ENCODE measurements at regions not wholly inside any gene's neighbourhood (a gene's known extent, or its start where the extent isn't known, plus 50 kb on each side); places are given as distances from the start of the nearest gene placed in this dataset.
"Not testable (repeated sequence)": the region's sequence is repeated elsewhere in the genome, so short reads cannot be mapped to it uniquely, and the experiment has no call there.

DNA sequence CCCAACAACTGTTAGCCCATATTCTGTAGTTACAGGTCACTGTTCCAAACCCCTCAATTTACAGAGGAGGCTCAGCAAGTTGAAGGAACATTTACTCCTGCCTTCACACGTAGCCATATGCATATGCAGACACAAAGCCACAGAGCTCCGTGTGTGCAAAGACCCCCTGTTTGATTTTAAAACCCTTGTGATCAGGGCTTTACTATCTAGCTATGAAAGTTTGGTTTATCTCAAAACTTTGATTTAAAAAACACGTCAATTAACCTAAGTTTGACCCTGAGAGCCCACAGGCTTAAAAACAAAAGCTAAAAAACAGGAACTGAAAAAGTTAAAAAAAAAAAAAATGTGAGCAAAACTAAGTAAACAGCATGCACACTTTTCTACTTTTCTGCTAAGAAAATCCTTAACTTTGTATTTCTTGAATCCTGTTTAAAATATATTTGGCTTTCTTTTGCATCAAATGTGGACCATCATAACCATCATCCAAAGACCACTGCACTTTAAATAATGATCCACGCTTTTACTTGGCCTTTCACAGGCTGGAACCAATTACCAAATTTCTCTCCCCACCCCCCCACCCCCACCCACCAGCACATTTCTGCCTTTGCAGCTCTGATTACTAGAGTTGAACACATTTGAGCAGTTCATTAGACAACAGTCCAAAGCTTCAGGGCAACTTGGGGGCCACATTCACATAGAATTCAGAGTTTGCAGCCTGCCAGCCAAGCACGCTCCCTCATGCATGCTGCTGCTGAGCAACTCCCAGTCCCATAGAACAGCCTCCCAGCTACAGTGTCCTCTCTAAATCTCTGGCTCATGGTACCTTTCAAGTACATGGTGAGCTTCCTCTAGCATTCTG, 128.8 kb upstream of the MAP3K1 start:
- no peak for DNase-seq (ENCODE audit: low read depth, low spot score)

DNA sequence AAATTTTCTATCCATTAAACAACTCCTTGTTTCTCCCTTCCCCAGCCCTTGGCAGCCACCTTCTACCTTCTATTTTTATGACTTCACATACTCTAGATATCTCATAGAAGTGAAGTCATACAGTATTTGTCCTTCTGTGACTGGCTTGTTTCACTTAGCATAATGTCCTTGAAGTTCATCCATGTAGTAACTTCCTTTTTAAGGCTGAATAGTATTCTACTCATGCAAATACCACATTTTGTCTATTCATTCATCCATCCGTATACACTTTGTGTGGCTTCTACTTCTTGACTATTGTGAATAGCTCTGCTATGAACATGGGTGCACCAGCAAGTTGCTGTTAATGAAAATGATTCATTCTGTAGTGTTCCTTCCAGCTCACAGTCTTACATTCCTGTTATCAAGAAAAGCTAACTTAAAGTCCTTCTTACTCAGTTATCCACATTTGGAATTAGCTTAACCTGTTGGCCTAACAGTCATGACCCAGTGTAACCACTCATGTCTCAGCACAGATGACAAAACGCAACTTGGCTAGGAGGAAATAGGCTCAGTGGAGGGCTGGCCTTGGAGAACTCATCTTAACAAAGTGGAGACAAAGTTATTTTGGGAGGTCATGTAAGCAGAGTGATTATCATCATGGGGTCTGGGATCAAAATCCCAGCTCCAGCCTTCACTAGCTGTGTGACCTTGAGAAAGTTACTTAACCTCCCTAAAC, 129.7 kb upstream of the MAP3K1 start:
- DNase-seq (ENCODE audit: low read depth, low spot score) = no peak

DNA sequence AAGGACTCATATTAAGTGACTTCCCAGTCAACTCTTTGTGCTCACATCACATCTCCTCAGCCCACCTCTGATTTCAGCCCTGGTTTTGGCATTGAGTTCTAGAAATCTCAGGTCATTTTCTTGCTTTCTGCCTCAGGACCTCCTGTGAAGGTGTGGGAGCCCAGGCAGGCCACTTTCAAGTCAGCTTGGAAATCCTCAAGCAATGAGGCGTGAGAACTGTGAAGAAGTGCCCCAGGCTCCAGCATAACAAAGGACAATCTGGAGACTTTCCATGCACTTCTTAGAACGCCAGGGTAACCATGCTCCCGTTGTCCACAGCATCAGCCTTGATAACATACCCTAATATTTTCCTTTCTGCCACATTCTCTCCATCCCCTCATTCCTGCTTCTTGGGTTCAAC, 131.2 kb upstream of the MAP3K1 start:
- DNase-seq (ENCODE audit: low read depth, low spot score) = no peak

DNA sequence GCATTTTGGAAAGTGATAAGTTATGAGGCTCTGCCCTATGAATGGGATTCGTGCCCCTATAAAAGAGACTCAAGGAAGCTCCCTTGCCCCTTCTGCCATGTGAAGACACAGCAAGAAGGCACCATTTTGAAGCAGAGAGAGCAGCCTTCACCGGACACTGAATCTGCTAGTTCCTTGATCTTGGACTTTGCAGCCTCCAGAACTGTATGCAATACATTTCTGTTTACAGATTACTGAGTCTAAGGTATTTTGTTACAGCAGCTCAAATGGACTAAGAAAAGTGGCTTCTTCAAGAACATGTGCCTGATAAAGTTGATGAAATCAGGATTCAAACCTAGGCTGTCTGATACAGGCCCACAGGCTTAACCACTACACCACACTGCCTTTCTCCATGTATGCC, 131.6 kb upstream of the MAP3K1 start:
- DNase-seq (ENCODE audit: low read depth, low spot score) = no peak

DNA sequence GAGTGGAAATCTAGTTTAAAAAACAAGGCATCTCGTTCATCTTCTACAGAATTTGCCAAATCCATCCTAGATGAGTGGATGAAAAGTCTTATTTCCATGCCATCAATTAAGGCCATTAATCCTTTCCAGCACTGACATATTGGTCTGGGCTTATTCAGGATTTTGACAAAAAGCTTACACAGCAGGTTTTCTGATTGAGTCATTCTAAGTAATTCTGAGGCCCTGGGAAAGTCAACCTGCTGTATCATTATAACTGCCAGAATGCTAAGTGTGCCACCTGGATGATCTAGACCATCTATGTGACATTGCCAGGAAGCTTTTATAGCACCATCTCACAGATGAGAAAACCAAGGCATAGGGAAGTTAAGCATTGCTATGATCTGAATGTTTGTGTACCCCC, 132.1 kb upstream of the MAP3K1 start:
- no peak for DNase-seq (ENCODE audit: low read depth, low spot score)

DNA sequence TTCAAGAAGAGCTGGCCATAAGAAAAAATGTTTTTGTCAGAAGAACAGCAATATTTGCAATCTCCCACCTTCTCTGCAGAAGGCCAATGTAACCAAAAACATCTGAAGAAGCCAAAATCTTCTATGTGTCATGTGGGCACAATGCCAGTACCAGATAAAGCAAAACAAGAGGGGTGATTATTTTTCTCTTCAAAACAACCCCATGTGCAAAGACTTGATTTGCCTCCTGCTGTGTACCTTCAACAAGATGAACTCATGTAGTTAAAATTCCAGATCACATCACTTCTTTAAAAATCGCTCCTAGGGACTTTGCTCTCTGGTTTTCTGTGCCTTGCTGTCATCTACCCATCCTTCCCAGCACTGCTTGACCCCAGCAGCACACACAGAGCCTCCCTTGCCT, 134.0 kb upstream of the MAP3K1 start:
- no peak for DNase-seq (ENCODE audit: low read depth, low spot score)

DNA sequence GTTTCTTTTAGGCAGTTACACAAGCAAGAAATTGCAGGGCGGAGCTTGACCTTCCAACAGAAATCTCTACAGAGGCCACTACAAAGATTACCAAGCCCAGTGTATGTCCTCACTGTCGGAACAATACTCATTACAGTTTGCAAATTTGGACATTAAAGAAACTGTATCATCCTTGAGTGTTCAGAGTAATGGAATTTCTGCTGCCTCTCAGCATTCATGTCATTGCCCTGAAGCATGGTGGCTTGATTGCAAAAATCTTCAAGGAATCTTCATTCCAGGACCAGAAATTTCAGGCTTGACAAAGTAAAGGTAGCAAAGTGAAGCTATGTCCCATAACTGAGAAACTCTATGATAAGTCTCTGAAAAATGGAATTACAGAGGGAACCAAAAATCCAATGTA, 134.6 kb upstream of the MAP3K1 start:
- DNase-seq (ENCODE audit: low read depth, low spot score) = no peak

DNA sequence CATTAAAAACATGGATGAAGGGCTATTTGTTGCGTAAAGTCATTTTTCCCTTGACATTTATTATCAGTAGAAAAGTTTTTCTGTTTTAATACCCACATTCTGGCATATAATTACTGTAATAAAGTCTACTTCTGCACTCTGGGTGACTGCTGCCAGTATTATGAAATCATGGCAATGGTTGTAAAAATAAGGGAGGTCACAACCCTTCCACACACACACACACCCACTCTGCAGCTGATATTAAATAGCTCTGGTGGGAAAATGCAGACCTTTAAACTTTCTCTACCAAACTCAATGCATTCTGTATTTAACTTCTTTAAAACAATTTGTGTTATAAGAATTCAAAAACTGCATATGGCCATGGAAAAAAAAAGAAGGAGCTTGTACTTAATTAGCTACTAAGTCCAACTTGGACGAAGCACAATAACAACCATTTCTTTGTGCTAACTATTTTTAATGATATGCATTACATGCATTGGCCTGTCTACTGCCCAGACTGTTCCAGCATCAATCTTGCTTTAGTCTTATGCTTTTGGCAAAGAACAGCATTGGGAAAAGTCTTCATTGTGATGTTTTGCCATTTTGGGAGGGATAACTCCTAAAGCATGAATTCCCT, 137.6 kb upstream of the MAP3K1 start:
- no peak for DNase-seq (ENCODE audit: low read depth, low spot score)

DNA sequence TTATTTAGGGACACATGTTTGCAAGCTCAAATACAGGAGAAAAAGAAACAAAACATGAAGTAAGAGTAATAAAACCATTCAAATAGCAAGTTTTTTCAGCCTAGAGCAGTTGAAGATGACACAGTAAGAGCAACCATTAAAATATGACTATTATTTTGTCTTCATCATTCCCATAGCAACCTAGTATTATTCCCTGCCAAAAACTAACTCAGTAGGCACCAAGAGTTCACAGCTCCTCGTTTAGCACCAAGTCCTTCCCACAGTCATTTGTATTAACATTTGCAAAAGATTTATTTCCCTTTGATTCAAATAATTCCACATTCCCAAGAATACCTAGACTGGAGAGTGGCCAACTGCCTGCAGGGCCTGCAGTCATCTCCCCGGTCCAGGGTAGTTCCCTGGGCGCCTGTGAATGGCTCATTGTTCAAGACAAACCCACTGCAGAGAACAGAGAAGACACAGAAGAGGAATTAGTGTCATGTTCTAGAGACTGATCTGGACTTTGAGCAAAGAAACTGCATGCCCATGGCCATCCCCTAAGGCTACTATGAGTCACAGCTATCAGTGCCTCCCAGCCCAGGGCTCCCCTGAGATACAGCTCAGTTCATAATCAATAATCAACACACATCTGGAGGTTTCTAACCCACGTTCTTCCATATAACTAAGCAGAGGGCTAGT, 139.1 kb upstream of the MAP3K1 start:
- DNase-seq (ENCODE audit: low read depth, low spot score) = no peak

DNA sequence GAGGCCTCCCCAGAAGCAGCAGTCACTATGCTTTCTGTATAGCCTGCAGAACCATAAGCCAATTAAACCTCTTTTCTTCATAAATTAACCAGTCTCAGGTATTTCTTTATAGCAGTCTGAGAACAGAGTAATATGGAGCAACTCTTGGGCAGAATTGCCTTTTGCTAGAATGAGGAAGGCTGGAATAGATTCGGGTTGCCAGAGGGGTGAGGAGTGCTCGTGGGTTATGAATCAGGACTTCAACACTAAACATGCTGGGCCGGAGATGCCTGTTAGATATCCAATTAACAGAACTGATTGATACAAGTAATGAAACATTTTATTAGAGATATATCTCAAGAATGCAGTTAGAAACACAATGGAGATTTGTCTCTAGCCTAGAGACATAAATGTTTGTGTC, 140.9 kb upstream of the MAP3K1 start:
- DNase-seq (ENCODE audit: low read depth, low spot score) = no peak

DNA sequence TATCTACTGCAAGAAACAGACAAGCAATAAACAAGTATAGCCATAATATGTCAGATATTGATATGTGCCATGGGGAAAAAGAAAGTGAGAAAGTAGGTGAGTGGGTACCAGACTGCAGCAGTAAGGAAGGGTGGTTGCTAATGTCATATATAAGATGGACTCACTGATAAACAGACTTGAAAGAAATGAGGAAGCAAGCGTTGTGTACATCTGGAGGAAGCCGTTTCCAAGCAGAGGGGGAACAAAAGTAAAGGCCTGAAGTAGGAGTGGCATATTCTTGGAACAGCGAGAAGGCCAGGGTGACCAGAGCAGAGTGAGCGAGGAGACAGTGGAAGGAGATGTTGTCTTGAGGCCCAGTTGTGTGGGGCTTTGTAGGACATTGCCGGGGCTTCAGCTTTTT, 142.2 kb upstream of the MAP3K1 start:
- DNase-seq (ENCODE audit: low read depth, low spot score) = no peak

DNA sequence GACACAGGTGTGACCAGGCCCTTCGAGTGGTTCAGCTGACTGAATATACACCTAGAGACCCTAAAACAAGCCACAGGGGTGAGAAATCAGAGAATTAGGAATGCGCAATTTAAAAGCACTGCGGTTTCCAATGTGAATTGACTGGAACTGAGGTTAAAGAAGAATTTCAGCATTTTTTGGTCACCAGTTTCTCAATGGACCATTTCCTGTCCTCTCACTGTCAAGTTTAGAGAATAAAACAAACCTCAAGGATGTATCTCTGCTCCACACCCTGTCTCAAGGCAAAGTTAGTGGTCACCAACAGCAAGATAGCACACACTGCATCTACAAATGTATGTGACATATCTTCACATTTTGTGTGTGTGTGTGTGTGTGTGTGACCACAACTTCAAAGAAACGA, 143.8 kb upstream of the MAP3K1 start:
- DNase-seq (ENCODE audit: low read depth, low spot score) = no peak

DNA sequence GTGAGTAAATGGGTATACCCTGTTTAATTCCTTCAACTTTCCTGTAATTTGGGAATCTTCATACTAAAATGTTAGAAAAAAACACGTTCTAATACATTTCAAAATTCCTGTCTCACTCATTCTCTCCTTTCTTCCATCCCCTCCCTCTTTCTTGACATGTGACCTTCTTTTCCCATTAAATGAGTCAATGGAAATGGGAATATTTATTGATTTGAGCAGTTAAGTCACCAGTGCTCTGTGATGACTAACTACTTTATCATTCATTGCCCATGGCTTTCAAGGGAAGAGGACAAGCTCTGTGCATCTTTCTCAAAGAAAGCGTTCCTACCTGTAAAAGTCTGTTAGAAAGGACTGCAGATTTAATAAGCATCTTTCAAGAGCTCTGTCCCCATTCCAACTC, 144.4 kb upstream of the MAP3K1 start:
- DNase-seq (ENCODE audit: low read depth, low spot score) = no peak

DNA sequence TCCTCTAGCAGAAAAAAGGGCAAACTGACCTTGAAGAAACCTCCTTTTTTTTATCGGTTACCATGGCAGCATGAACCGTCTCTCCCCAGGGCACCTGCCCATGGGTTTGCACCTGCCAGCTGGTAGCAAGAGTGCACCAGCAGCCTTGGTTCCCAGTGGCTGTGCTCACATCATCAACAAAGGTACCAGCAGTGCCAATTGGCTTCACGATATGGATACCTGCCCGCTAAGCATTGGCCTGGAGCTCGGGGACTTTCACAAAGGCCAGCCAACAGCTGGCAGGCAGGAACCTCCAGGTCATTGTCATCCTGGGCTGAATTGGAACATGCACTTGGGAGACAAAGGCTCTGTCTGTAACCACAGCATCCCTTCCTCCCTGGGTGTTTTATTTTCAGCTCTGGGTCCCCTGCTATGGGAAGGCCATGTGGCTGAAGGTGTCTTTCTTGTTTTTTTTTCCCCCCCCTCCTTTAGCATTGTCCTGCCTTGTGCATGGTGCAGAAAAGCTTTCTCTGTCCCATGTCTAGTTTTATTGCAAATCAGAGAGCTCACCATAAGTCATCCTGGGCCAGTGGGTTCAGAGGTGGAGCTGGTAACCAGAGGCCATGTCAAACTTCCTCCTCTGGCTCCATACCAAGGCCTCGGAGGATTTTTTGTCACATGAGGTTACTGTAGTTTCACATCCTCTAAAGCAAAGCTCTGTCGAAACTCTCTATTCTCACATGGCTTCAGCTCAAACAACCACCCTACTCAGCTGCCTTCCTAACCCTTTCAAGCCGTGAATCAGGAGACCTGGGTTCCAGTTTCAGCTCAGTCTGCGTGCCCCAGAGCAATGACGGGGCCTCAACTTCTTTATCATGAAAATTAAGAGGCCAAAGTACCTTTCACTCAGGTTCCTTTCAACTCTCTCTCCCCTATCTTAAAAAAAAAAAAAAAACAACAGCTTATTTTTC, 145.5 kb upstream of the MAP3K1 start:
- peak; percentile 3 for DNase-seq (ENCODE audit: low read depth, low spot score)

DNA sequence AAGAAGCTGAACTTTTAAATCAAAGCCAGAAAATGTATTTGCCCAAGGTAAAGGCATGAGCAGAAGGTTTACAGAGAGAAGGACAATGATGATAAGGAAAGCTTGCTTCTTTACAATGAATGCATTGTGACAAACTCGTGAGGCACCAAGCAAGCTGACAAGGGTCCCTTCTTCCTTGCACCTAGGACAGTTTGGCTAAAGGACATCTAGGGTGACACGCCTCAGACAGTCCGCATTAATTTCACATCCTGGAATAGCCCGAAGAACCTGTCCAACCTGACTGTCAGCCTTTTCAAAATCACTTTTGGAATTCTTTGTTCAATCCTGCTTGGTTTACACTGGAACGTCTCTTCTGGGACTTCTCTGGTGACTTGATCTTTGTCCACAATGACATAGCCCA, 146.4 kb upstream of the MAP3K1 start:
- no peak for DNase-seq (ENCODE audit: low read depth, low spot score)

DNA sequence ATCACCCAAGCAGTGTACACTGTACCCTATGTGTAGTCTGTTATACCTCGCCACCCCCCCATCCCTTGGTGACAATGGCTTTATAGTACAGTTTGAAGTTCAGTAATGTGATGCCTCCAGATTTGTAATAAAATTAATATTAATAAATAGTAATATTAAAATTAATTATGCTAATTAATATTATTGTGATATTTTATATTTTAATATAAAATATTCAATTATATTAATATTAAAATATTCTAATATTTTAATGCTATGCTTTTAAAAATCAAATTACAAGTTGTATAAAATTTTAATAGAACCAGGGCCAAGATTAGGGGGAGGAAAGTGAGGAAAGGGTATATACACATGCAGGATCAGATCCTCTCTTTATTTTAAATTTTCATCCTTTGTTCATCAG, 147.7 kb upstream of the MAP3K1 start:
- no peak for DNase-seq (ENCODE audit: low read depth, low spot score)

DNA sequence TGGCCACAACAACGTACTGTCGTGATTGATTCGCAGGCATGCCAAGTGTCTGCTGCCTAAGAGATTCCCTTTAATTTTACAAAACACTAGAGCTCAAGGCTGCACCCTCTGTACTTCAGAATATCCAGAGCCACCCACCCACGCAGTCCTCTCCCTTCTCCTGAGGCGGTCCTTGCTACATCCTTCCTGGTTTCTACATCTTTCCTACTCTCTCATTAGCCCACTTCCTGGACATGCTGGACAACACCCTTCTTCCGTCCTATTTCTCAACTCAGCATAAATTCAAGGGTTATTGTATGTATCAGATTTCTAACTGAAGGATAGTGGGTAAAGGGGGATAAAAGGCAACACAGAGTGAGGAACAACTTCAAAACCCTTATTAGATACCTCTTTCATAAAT, 148.4 kb upstream of the MAP3K1 start:
- no peak for DNase-seq (ENCODE audit: low read depth, low spot score)

DNA sequence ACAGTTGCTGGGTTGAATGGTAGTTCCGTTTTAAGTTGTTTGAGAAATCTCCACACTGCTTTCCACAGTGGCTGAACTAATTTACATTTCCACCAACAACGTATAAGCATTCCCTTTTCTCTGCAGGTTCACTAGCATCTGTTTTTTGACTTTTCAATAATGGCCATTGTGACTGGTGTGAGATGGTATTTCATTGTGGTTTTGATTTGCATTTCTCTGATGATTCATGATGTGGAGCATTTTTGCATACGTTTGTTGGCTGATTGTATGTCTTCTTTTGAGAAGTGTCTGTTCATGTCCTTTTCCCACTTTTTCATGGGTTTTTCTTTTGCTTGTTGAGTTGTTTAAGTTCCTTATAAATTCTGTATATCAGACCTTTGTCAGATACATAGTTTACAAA, 150.2 kb upstream of the MAP3K1 start:
- not testable (repeated sequence) for DNase-seq (ENCODE audit: low read depth, low spot score)

DNA sequence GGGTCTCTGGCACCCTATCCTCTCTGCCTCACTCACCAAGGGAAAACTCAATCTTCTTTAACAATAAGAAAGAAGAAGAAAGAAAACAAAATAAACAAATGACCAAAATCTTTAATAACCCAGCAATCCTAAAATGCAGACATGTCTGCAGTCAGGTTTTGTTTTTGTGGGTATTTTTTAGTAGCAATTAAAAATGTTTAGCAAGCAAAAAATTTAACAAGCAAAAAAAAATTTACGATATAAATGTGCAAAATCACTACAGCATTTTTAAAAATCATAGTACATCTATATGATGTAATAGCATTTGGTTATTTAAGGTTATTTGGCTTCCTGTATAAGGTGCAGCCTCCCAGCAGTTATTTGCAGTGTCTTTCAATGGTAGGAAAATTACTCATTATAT, 151.3 kb upstream of the MAP3K1 start:
- no peak for DNase-seq (ENCODE audit: low read depth, low spot score)

DNA sequence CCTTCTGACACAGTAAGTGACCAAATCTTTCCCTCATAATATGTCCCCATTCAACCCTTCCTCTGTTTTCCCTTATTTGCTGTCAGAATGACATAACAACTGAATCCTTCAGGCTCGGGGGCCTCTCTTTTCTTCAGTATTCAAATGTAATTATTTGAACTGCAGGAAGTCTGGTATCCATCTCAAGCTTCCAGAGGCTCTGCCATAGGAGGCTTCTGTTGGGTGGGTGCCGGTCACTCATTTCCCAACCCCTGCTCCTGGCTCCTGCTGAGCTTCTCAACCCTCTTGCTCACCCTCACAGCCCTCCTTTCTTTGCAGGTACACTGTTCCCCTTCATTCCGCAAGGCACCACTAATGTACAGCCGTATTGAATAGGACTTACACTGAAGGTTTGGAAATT, 151.8 kb upstream of the MAP3K1 start:
- no peak for DNase-seq (ENCODE audit: low read depth, low spot score)

DNA sequence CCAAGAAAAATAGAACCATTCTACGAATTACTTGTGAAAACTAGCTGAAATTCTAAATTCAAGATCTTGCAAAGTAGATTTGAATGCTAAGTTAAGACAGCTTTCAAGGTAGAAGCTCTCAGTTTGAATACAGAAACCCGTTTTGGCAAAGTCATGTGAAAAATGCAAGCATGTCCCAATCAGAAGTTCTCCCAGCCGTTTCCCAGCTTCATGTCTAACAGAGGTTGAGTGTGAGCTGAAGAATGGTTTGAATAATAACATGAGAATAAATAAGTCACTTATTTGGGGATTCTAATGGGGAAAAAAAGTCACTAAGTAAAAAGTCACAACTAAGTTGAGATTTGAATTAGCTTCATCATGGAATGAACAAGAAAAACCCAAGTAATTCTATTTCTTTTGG, 152.5 kb upstream of the MAP3K1 start:
- DNase-seq (ENCODE audit: low read depth, low spot score) = no peak
